Aorta (tissue), 5 donors: ENCODE measurements at regions not wholly inside any gene's neighbourhood (a gene's known extent, or its start where the extent isn't known, plus 50 kb on each side); places are given as distances from the start of the nearest gene placed in this dataset.

Experiments
- ATAC-seq: fragments of 200-7000 bp; cut with Tn5 transposase; one replicate; pipeline ENCODE4 v1.9.1; 2022; ENCODE audit warnings: moderate library complexity; ENCODE audit not compliant: low FRiP score
- DNase-seq, 2 donors: peaks; one replicate each; pipeline ENCODE4 v3.0.0-alpha.2; 2020
- H3K27ac ChIP-seq, 2 donors: one replicate each; pipeline ENCODE4 v1.5.1; 2013; ENCODE audit warnings: low read length in 2 of 2, mild to moderate bottlenecking in 2 of 2, moderate library complexity in 2 of 2, control low read depth in 1 of 2, inconsistent platforms in 1 of 2, low read depth in 1 of 2
- H3K27me3 ChIP-seq, 2 donors: one replicate each; pipeline ENCODE4 v1.6.1; 2013; ENCODE audit warnings: control low read depth in 1 of 2, low read length in 1 of 2, mild to moderate bottlenecking in 1 of 2, moderate library complexity in 1 of 2; ENCODE audit not compliant: insufficient read depth in 2 of 2, control insufficient read depth in 1 of 2
- H3K36me3 ChIP-seq, 2 donors: one replicate each; pipeline ENCODE4 v1.6.1; 2013; ENCODE audit warnings: control low read depth in 1 of 2, low read length in 1 of 2, mild to moderate bottlenecking in 1 of 2; ENCODE audit not compliant: insufficient read depth in 2 of 2, control insufficient read depth in 1 of 2
- H3K4me1 ChIP-seq, 2 donors: one replicate each; pipeline ENCODE4 v1.6.1; 2013; ENCODE audit warnings: low read length in 2 of 2, control low read depth in 1 of 2, mild to moderate bottlenecking in 1 of 2, moderate library complexity in 1 of 2; ENCODE audit not compliant: insufficient read depth in 2 of 2, control insufficient read depth in 1 of 2
- H3K4me3 ChIP-seq, 2 donors: one replicate each; pipeline ENCODE4 v1.5.1; 2013; ENCODE audit warnings: low read length in 2 of 2, control low read depth in 1 of 2, mild to moderate bottlenecking in 1 of 2
- H3K9me3 ChIP-seq: one replicate; pipeline ENCODE4 v1.6.1; 2013; ENCODE audit warnings: mild to moderate bottlenecking, low read length; ENCODE audit not compliant: control insufficient read depth
- WGBS, 2 donors: extraction: QIAGEN DNeasy Blood & Tissue Kit; methylation state at CpG; one replicate each; pipeline ENCODE4 v1.1.7; 2013; 5-methylcytosine and 5-hydroxymethylcytosine counted together
- intact Hi-C, 2 donors: fragments of 100-400 bp; cut with DNase I; formaldehyde crosslinking; loops; one replicate each; pipeline versions ENCODE4 v1.14.2 to v1.15.0; 2022
- donor health status: healthy with polysubstance abuse.
- donor health status: Bipolar disorder and iron deficiency.
- donor health status: DM: no; HTN: no; CAD: no.
- donor health status: DM: no; HTN: no; CAD: no.
- donor health status: DM: yes; HTN: yes; CAD: no.

- intact Hi-C loops, result loop anchor here in 1 of 2 donors (5.0 kb wide), 1 partner anchor 37 kb away; no protein-coding TSS in a partner anchor
- peak overlapping the region in 1 of 2 donors; percentile 45 for H3K27ac ChIP-seq
Measured at GRCh38 chr6:5905431-5906339, 101.0 kb downstream of the NRN1 start.

GRCh38 chr6:5904532-5904931 lies 102.2 kb downstream of the NRN1 start:
- intact Hi-C loops, result no loop called here
- no peak overlapping the region for H3K4me3 ChIP-seq
- DNase-seq, result no peak
- H3K4me1 ChIP-seq, result peaks cover 0 to 4% of the 10 kb centered on the region in 2 donors
- no peak for ATAC-seq
- 84 to 89% methylated on average over 4 of the region's 4 CpGs for WGBS, 2 donors
- H3K9me3 ChIP-seq, result no peaks in the 10 kb centered on the region
- no peaks in the 10 kb centered on the region for H3K27me3 ChIP-seq
- no peak overlapping the region for H3K27ac ChIP-seq
- H3K36me3 ChIP-seq, result no peaks in the 10 kb centered on the region

More at GRCh38 chr6:5905431-5906339, 101.0 kb downstream of the NRN1 start:
- no peaks in the 10 kb centered on the region for H3K9me3 ChIP-seq
- no peaks in the 10 kb centered on the region for H3K36me3 ChIP-seq
- no peaks in the 10 kb centered on the region for H3K27me3 ChIP-seq
- ATAC-seq (peak; percentile 94), DNase-seq (peak; percentile 89 to 94)
- H3K4me3 ChIP-seq, result no peak overlapping the region
- peaks cover 0 to 4% of the 10 kb centered on the region in 2 donors for H3K4me1 ChIP-seq
- WGBS, 2 donors, result 36 to 38% methylated on average over 18 of the region's 18 CpGs

- DNase-seq (no peak), ATAC-seq (no peak)
- Histone ChIP-seq H3K27ac (no peak overlapping the region), H3K27me3 (no peaks in the 10 kb centered on the region), H3K4me1 (no peaks in the 10 kb centered on the region), H3K36me3 (no peaks in the 10 kb centered on the region), H3K4me3 (no peak overlapping the region), H3K9me3 (no peaks in the 10 kb centered on the region)
- intact Hi-C loops, result no loop called here
- WGBS, 2 donors, result 95 to 99% methylated on average over 4 of the region's 4 CpGs
Measured at GRCh38 chr6:5899216-5900045, 107.3 kb downstream of the NRN1 start.

GRCh38 chr6:5898563-5898962 lies 108.2 kb downstream of the NRN1 start:
- no peaks in the 10 kb centered on the region for H3K9me3 ChIP-seq
- no peaks in the 10 kb centered on the region for H3K27me3 ChIP-seq
- no peak overlapping the region for H3K27ac ChIP-seq
- H3K36me3 ChIP-seq, result no peaks in the 10 kb centered on the region
- DNase-seq, result no peak
- ATAC-seq, result no peak
- no peak overlapping the region for H3K4me3 ChIP-seq
- WGBS, 2 donors, result 88 to 96% methylated on average over 7 to 8 of the region's 8 CpGs
- intact Hi-C loops, result no loop called here
- no peaks in the 10 kb centered on the region for H3K4me1 ChIP-seq

- intact Hi-C loops, result no loop called here
- ATAC-seq, result peak; percentile 12
Measured at GRCh38 chr6:5898102-5898501, 108.6 kb downstream of the NRN1 start.

GRCh38 chr6:5896476-5897200 lies 110.1 kb downstream of the NRN1 start:
- Histone ChIP-seq H3K9me3 (no peaks in the 10 kb centered on the region), H3K4me1 (no peaks in the 10 kb centered on the region), H3K4me3 (no peak overlapping the region), H3K27ac (no peak overlapping the region), H3K36me3 (no peaks in the 10 kb centered on the region), H3K27me3 (no peaks in the 10 kb centered on the region)
- ATAC-seq, result no peak
- DNase-seq, result no peak
- 90 to 93% methylated on average over 12 of the region's 12 CpGs for WGBS, 2 donors
- intact Hi-C loops, result no loop called here

More at GRCh38 chr6:5898102-5898501, 108.6 kb downstream of the NRN1 start:
- 97% methylated on average over 1 of the region's 1 CpG; no CpG with 5 or more reads in 1 of the 2 donors for whole genome bisulfite sequencing, 2 donors
- Histone ChIP-seq H3K36me3 (no peaks in the 10 kb centered on the region), H3K9me3 (no peaks in the 10 kb centered on the region), H3K4me1 (no peaks in the 10 kb centered on the region), H3K27ac (no peak overlapping the region), H3K4me3 (no peak overlapping the region), H3K27me3 (no peaks in the 10 kb centered on the region)
- no peak for DNase-seq

GRCh38 chr6:5894357-5894756 lies 112.4 kb downstream of the NRN1 start:
- H3K27ac ChIP-seq, result no peak overlapping the region
- intact Hi-C loops, result no loop called here
- H3K36me3 ChIP-seq, result no peaks in the 10 kb centered on the region
- no peak overlapping the region for H3K4me3 ChIP-seq
- H3K27me3 ChIP-seq, result no peaks in the 10 kb centered on the region
- H3K4me1 ChIP-seq, result no peaks in the 10 kb centered on the region
- H3K9me3 ChIP-seq, result no peaks in the 10 kb centered on the region
- ATAC-seq, result no peak
- 58 to 59% methylated on average over 4 of the region's 4 CpGs for WGBS, 2 donors
- DNase-seq, result no peak

GRCh38 chr6:5893295-5893694 lies 113.4 kb downstream of the NRN1 start:
- Histone ChIP-seq H3K27ac (no peak overlapping the region), H3K4me3 (no peak overlapping the region), H3K36me3 (no peaks in the 10 kb centered on the region), H3K27me3 (no peaks in the 10 kb centered on the region), H3K4me1 (no peaks in the 10 kb centered on the region), H3K9me3 (no peaks in the 10 kb centered on the region)
- intact Hi-C loops, result no loop called here
- WGBS, 2 donors, result 94 to 96% methylated on average over 4 of the region's 4 CpGs
- ATAC-seq (no peak), DNase-seq (no peak)
